HG03460 (cell line): ENCODE measurements at regions not wholly inside any gene's neighbourhood (a gene's known extent, or its start where the extent isn't known, plus 50 kb on each side); places are given as distances from the start of the nearest gene placed in this dataset.

Experiments used
- ATAC-seq: cut with Tn5 transposase; IDR thresholded peaks from one replicate; pipeline ENCODE4 v1.9.1; 2021; ENCODE audit not compliant: unreplicated experiment

GRCh38 chr5:31137676-31138075 is 55.8 kb upstream of the CDH6 start:
- no peak for ATAC-seq

- no peak for ATAC-seq
Measured at GRCh38 chr5:31135542-31135941, 57.9 kb upstream of the CDH6 start.

- ATAC-seq = no peak
Measured at GRCh38 chr5:31133488-31133887, 60.0 kb upstream of the CDH6 start.

- no peak for ATAC-seq
Measured at GRCh38 chr5:31131381-31131891, 62.0 kb upstream of the CDH6 start.

GRCh38 chr5:31130676-31131075 is 62.8 kb upstream of the CDH6 start:
- ATAC-seq = no peak

GRCh38 chr5:31124651-31125305 is 68.7 kb upstream of the CDH6 start:
- ATAC-seq = no peak

GRCh38 chr5:31124026-31124425 is 69.5 kb upstream of the CDH6 start:
- no peak for ATAC-seq

- no peak for ATAC-seq
Measured at GRCh38 chr5:31122998-31123951, 70.2 kb upstream of the CDH6 start.

GRCh38 chr5:31121224-31121623 is 72.3 kb upstream of the CDH6 start:
- ATAC-seq = no peak

GRCh38 chr5:31120642-31120948 is 72.9 kb upstream of the CDH6 start:
- no peak for ATAC-seq

- ATAC-seq = no peak
Measured at GRCh38 chr5:31119938-31120641, 73.4 kb upstream of the CDH6 start.

GRCh38 chr5:31116466-31117031 is 76.9 kb upstream of the CDH6 start:
- no peak for ATAC-seq

GRCh38 chr5:31114817-31115216 is 78.7 kb upstream of the CDH6 start:
- no peak for ATAC-seq

- ATAC-seq = no peak
Measured at GRCh38 chr5:31113666-31114350, 79.7 kb upstream of the CDH6 start.

GRCh38 chr5:31113101-31113500 is 80.4 kb upstream of the CDH6 start:
- ATAC-seq = no peak

- ATAC-seq = no peak
Measured at GRCh38 chr5:31107091-31107518, 86.4 kb upstream of the CDH6 start.

- ATAC-seq = no peak
Measured at GRCh38 chr5:31106691-31107090, 86.8 kb upstream of the CDH6 start.

GRCh38 chr5:31106278-31106677 is 87.2 kb upstream of the CDH6 start:
- no peak for ATAC-seq

- ATAC-seq = no peak
Measured at GRCh38 chr5:31104775-31105174, 88.7 kb upstream of the CDH6 start.

- ATAC-seq = no peak
Measured at GRCh38 chr5:31100781-31101310, 92.6 kb upstream of the CDH6 start.
